SKM-1 treated with dmso at 0.1 percent for 144 hours (cell line): ENCODE measurements at regions not wholly inside any gene's neighbourhood (a gene's known extent, or its start where the extent isn't known, plus 50 kb on each side); places are given as distances from the start of the nearest gene placed in this dataset.
"Not testable (repeated sequence)": the region's sequence is repeated elsewhere in the genome, so short reads cannot be mapped to it uniquely, and the experiment has no call there.

Source experiments
- DNase-seq: peaks from one replicate; lab custom pipeline; 2025; ENCODE audit not compliant: unreplicated experiment; lab: John Stamatoyannopoulos, UW

DNA sequence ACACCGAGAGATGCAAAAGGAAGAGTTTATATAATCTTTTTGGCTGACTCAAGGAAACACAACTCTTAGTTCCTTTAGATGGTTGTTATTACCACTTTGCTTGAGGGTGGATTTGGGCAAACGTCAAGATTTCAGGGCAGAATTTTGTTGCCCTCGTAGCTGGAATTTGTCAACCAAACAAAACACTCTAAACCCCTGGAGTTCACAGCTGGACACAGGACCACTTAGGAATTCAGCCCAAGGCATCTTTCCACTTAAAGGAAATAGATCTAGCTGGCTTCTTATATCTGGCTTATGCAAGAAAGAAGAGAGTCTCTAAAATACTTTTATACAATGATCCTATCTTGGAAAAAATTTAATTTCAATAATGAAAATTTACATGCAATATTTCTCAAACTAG lies 237.8 kb upstream of the LRIG3 start:
- no peak for DNase-seq

DNA sequence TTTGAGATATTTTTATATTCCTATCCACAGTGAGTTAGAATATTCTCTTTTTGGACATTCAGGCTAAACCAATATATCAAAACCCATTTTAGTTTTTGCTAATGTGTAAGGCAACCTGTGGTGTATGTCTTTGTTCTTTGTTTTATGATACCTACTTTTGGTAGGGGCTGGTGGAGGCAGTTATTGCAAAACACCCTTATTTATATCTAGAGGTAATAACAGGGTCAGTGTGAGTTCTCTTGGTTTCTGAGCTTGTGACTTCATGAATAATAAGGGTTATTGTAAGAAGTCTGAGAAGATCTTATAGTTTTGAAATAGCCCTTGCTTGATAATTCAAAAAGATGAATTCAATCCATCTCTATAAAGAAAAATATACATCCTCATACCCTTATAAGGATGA lies 235.1 kb upstream of the LRIG3 start:
- DNase-seq = no peak

- no peak for DNase-seq
Measured at GRCh38 chr12:59151243-59151642, 230.9 kb upstream of the LRIG3 start.

- peak; percentile 50 for DNase-seq
Measured at GRCh38 chr12:59149995-59150642, 229.8 kb upstream of the LRIG3 start.

- no peak for DNase-seq
Measured at GRCh38 chr12:59147791-59148190, 227.5 kb upstream of the LRIG3 start.

DNA sequence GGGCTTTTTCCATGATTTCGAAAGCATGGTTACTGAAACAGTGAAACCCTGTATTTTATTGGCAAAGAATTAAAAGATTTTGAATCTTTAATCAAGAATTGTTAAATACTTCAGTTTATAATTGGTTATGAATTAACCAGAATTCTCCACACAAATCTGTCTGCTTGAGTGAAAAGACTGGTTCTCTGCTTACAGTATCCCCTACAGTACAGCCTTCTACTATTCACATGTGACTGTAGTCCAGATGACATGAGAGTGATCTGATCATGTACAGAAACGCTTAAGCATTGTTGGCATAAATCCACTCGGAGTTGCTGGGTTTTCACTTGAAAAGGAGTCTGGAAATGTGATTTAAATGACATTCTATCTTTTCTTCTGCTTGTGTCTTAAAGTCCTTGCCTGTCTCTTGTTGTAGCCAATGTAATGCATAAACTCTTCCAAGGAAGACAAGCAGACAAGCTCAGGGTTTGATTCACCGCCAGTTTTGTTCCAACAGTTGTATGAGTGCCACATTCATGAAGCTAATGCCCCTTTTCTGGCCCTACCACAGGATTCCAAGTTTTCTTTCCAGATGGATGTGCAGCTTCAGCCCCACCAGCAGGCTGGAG lies 222.0 kb upstream of the LRIG3 start:
- no peak for DNase-seq

DNA sequence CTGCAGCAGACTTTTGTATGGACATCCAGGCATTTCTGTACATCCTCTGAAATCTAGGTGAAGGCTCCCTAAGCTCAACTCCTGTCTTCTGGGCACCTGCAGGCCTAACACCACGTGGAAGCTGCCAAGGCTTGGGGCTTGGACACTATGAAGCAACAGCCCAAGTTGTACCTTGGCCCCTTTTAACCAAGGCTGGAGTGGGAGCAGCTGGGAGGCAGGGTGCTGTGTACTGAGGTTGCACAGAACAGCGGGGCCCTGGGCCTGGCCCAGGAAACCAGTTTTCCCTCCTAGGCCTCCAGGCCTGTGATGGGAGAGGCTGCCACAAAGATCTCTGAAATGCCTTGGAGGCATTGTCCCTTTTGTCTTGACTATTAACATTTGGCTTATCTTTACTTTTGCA lies 214.4 kb upstream of the LRIG3 start:
- DNase-seq = no peak

GRCh38 chr12:59131462-59131861 lies 211.2 kb upstream of the LRIG3 start:
- no peak for DNase-seq

DNA sequence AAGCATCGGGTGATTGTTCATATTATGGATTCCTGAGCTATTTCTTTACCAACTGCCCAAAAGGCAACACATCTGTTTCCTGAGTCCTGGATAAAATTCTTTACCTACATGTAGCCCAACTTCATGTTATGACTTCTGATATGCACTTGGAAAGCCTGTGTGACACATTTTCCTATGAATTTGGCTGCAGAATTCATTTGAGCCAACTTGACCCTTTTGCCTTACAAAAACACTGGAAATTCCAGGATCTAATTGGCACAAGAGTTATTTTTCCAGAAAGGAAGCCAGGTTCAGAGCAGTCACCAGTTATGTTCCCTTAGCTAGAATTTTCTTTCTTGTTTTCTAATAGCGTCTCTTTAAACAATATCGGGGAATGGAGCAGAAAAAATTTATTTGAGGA lies 202.5 kb upstream of the LRIG3 start:
- DNase-seq = no peak

DNA sequence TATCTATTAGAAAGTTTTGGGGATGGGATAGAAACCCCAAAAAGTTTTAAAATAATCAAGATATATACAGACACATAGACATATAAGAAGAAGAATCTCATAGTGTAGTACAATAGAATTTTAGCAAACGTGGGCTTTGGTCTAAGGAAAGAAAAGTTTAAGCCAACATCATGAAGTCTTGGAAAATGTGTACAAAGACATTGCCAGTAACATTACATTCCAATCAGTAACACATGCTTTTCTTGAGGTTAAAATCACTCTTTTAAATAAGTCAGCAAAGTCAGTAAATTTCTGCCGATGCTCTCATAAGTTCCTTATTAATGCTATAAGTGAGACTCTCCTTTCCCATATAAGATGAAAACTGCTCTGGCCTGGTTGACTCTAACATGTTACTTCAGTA lies 201.1 kb upstream of the LRIG3 start:
- DNase-seq = no peak

- no peak for DNase-seq
Measured at GRCh38 chr12:59119676-59120075, 199.4 kb upstream of the LRIG3 start.

DNA sequence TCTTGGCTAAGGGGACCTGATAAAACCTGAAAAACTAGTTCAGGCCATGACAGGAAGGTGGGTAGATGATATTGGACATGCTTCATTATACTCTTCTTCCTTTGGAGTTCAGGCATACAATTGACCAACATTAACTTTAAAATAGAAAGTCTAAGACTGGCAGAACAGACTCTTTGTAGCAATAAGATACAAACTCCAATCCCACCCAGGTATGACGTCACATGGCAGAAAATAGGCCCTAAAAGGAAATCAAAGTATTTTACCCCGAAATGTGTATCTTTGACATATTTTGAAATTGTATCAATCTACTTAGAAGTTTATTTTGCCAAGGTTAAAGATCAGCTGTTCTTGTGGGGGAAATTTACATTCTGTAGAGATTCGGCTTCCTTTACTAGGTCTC lies 198.1 kb upstream of the LRIG3 start:
- DNase-seq = no peak

- no peak for DNase-seq
Measured at GRCh38 chr12:59115995-59116394, 195.7 kb upstream of the LRIG3 start.

DNA sequence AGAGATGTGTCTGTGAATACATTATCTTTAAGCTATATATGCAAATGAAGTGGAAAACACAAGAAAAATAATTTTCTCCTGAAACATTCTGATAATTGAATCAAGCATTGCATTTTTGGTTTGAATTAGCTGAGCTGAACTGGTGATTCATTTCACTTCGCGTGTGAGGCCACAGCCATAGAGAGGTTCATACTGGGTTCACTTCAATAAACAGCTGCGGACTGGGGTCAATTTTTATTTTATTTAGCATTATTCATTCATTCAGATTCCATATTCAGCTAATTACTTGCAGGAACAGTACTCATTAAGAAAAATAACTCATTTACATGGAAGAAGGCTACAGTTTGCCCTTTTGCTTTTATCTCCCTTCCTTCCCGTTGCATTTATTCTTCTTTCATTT lies 195.2 kb upstream of the LRIG3 start:
- DNase-seq = no peak

- DNase-seq = peak; percentile 17
Measured at GRCh38 chr12:59113831-59114615, 193.7 kb upstream of the LRIG3 start.

- no peak for DNase-seq
Measured at GRCh38 chr12:59111851-59112250, 191.5 kb upstream of the LRIG3 start.

DNA sequence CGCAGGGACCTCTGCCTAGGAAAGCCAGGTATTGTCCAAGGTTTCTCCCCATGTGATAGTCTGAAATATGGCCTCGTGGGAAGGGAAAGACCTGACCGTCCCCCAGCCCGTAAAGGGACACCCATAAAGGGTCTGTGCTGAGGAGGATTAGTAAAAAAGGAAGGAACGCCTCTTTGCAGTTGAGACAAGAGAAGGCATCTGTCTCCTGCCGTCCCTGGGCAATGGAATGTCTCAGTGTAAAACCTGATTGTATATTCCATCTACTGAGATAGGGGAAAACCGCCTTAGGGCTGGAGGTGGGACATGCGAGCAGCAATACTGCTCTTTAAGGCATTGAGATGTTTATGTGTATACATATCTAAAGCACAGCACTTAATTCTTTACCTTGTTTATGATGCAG lies 188.2 kb upstream of the LRIG3 start:
- DNase-seq = not testable (repeated sequence)

- no peak for DNase-seq
Measured at GRCh38 chr12:59100585-59100984, 180.3 kb upstream of the LRIG3 start.

GRCh38 chr12:59097876-59098275 lies 177.6 kb upstream of the LRIG3 start:
- DNase-seq = no peak

DNA sequence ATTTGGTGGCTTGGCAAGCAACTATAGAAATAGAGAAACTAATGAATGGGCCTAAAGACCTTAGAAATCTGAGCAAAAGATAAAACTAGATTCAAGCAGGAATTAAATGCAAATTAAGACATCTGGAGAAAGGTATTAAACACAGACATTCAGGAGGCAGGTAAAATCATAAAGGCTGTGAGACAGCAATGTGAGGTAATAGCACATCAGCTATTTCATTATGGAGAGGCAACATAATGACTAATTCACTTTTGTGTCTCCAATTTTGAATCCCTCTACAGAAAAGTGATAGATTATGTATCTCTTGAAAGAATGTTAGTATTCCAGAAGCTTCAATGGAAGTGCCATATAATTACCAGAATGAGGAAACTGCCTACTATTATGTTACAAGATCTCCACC lies 175.9 kb upstream of the LRIG3 start:
- no peak for DNase-seq

- no peak for DNase-seq
Measured at GRCh38 chr12:59093073-59093772, 172.9 kb upstream of the LRIG3 start.

DNA sequence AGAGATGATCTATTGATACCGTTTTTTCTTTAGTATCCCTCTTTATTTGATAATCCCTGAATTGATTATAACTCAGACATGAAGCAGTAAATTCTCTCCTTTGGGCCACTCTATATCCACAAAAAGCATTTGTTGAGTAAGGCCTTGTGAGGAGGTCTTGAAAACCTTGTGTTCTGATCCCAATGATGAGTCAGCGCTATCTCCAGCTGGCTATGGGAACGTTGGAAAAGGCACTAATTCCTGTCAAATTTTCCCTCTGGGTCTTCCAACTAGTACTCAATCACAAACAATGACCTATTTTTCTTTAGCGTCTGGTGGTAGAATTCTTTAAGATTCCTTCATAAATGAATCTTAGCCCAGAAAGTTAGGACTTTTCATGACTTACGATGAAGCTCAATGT lies 168.4 kb upstream of the LRIG3 start:
- no peak for DNase-seq
